ENCODE measurements at regions not wholly inside any gene's neighbourhood (a gene's known extent, or its start where the extent isn't known, plus 50 kb on each side); places are given as distances from the start of the nearest gene placed in this dataset.
"Not testable (repeated sequence)": the region's sequence is repeated elsewhere in the genome, so short reads cannot be mapped to it uniquely, and the experiment has no call there.

DNA sequence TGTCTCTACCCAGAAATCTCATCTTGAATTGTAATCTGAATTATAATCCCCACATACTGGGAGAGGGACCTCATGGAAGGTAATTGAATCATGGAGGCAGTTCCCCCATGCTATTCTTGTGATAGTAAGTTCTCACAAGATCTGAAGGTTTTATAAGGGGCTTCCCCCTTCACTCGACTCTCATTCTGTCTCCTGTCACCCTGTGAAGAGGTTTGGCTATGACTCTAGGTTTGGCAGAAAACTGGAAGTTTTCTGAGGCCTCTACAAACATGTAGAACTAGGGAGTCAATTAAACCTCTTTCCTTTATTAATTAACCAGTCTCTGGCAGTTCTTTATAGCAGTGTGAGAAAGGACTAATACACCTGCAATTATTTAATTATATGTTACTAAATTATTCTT, 125.2 kb upstream of the TGFBR2 start:
- H4K20me1 ChIP-seq (ENCODE audit: insufficient read depth, low read length, poor library complexity, severe bottlenecking) = no peaks in the 10 kb centered on the region
- no peak overlapping the region for H3K4me3 ChIP-seq (ENCODE audit: low read length, poor library complexity, severe bottlenecking)
- no peaks in the 10 kb centered on the region for H3K9me2 ChIP-seq (replicated peaks; ENCODE audit: low read depth, low read length)
- H3K27me3 ChIP-seq (ENCODE audit: insufficient read depth, low read length, poor library complexity, severe bottlenecking) = no peaks in the 10 kb centered on the region
- H3K9me3 ChIP-seq (ENCODE audit: insufficient read depth, low read depth, low read length) = peaks cover 4% of the 10 kb centered on the region; the same call in 1 of the 2 replicates
- H3K9ac ChIP-seq (ENCODE audit: low read depth, low read length, poor library complexity, severe bottlenecking) = no peak overlapping the region
- no peak overlapping the region for H3K4me2 ChIP-seq (ENCODE audit: low read depth, low read length, poor library complexity, severe bottlenecking)
- H3K4me1 ChIP-seq (ENCODE audit: insufficient read depth, low read length, poor library complexity, severe bottlenecking) = no peaks in the 10 kb centered on the region
- H3K36me3 ChIP-seq (ENCODE audit: insufficient read depth, low read length) = no peaks in the 10 kb centered on the region
- H3F3A ChIP-seq (ENCODE audit: low read depth) = no peaks in the 10 kb centered on the region
- TF ChIP-seq EZH2phosphoT487 (IDR thresholded peaks at IDR 0.05; ENCODE audit: borderline replicate concordance) = no peak
- TF ChIP-seq, protein P1, sequence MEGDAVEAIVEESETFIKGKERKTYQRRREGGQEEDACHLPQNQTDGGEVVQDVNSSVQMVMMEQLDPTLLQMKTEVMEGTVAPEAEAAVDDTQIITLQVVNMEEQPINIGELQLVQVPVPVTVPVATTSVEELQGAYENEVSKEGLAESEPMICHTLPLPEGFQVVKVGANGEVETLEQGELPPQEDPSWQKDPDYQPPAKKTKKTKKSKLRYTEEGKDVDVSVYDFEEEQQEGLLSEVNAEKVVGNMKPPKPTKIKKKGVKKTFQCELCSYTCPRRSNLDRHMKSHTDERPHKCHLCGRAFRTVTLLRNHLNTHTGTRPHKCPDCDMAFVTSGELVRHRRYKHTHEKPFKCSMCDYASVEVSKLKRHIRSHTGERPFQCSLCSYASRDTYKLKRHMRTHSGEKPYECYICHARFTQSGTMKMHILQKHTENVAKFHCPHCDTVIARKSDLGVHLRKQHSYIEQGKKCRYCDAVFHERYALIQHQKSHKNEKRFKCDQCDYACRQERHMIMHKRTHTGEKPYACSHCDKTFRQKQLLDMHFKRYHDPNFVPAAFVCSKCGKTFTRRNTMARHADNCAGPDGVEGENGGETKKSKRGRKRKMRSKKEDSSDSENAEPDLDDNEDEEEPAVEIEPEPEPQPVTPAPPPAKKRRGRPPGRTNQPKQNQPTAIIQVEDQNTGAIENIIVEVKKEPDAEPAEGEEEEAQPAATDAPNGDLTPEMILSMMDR (conservative IDR thresholded peaks at IDR 0.05; ENCODE audit: low read length) = no peak
- H3K79me2 ChIP-seq (ENCODE audit: insufficient read depth, low read length) = no peaks in the 10 kb centered on the region
- H2AFZ ChIP-seq (ENCODE audit: low read length) = no peak overlapping the region

DNA sequence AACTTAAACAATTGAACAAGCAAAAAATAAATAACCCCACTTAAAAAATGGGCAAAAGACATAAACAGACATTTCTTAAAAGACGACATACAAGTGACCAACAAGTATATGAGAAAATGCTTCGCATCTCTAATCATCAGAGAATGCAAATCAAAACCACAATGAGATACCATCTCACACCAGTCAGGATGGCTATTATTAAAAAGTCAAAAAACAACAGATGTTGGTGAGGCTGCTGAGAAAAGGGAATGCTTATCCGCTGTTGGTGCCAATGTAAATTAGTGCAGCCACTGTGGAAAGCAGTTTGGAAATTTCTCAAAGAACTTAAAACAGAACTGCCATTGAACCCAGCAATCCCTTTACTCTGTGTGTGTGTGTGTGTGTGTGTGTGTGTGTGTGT, 122.2 kb upstream of the TGFBR2 start:
- not testable (repeated sequence) for H3K9ac ChIP-seq (ENCODE audit: low read depth, low read length, poor library complexity, severe bottlenecking); H3K4me3 ChIP-seq (ENCODE audit: low read length, poor library complexity, severe bottlenecking); H2AFZ ChIP-seq (ENCODE audit: low read length); H3K4me2 ChIP-seq (ENCODE audit: low read depth, low read length, poor library complexity, severe bottlenecking); H3K9me3 ChIP-seq (ENCODE audit: insufficient read depth, low read depth, low read length); H3F3A ChIP-seq (ENCODE audit: low read depth); H4K20me1 ChIP-seq (ENCODE audit: insufficient read depth, low read length, poor library complexity, severe bottlenecking); H3K9me2 ChIP-seq (replicated peaks; ENCODE audit: low read depth, low read length); H3K36me3 ChIP-seq (ENCODE audit: insufficient read depth, low read length); H3K4me1 ChIP-seq (ENCODE audit: insufficient read depth, low read length, poor library complexity, severe bottlenecking); H3K27me3 ChIP-seq (ENCODE audit: insufficient read depth, low read length, poor library complexity, severe bottlenecking); H3K79me2 ChIP-seq (ENCODE audit: insufficient read depth, low read length)

DNA sequence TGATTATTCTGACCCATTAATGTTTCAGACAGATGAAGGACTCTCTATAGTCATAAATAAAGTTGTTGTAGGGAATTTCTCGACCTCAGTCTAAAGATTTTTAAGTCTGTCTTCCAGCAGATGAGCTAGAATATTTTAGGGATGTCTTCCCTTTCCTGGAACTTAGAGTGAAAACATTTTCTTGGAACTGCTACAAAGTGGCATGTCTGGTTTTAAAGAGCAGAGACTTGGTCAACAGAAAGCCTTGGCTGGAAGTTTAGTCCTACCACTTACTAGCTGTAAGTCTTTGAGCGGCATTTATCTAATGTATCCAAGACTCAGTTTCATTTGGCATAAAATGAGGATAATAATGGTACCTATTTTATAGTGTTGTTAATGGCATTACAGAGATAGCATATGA, 120.0 kb upstream of the TGFBR2 start:
- no peak overlapping the region for H3K9ac ChIP-seq (ENCODE audit: low read depth, low read length, poor library complexity, severe bottlenecking)

More for the DNA sequence above, 120.0 kb upstream of the TGFBR2 start:
- Histone ChIP-seq H4K20me1 (ENCODE audit: insufficient read depth, low read length, poor library complexity, severe bottlenecking) (no peaks in the 10 kb centered on the region), H3K36me3 (ENCODE audit: insufficient read depth, low read length) (no peaks in the 10 kb centered on the region), H3K4me1 (ENCODE audit: insufficient read depth, low read length, poor library complexity, severe bottlenecking) (no peaks in the 10 kb centered on the region), H3K4me3 (ENCODE audit: low read length, poor library complexity, severe bottlenecking) (no peak overlapping the region), H2AFZ (ENCODE audit: low read length) (no peak overlapping the region), H3K4me2 (ENCODE audit: low read depth, low read length, poor library complexity, severe bottlenecking) (no peak overlapping the region), H3F3A (ENCODE audit: low read depth) (no peaks in the 10 kb centered on the region), H3K79me2 (ENCODE audit: insufficient read depth, low read length) (no peaks in the 10 kb centered on the region), H3K9me3 (ENCODE audit: insufficient read depth, low read depth, low read length) (no peaks in the 10 kb centered on the region), H3K27me3 (ENCODE audit: insufficient read depth, low read length, poor library complexity, severe bottlenecking) (no peaks in the 10 kb centered on the region), H3K9me2 (replicated peaks; ENCODE audit: low read depth, low read length) (no peaks in the 10 kb centered on the region)
- no peak for TF ChIP-seq EZH2phosphoT487 (IDR thresholded peaks at IDR 0.05; ENCODE audit: borderline replicate concordance)
- TF ChIP-seq, protein P1 (conservative IDR thresholded peaks at IDR 0.05; ENCODE audit: low read length) = no peak
